ENCODE measurements at regions not wholly inside any gene's neighbourhood (a gene's known extent, or its start where the extent isn't known, plus 50 kb on each side); places are given as distances from the start of the nearest gene placed in this dataset.
A peak's percentile ranks its signal among the peaks of the same experiment; 100 is the strongest.

GRCh38 chr5:159632866-159633265 lies 283.4 kb upstream of the ADRA1B start:
- no peak for FAIRE-seq
- DNase-seq (ENCODE audit: insufficient read length, low spot score): no peak

DNA sequence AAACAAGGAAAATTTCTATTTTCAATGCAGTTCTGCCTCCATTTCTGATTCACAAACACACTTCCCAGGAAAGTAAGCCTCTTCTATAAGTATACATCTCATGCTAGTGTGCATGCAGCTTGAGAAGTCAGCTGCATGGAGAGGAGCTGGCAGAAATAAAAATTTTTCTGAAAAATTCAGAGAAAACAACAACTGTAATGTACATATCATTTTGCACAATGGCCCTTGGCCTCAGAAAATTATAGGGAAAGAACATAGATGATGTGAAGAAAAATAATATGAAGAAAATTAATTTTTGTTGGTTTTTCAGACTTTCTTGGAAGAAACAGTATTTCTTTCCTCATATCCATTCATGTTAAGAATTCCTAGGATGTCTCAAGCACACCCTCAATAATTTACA lies 277.8 kb upstream of the ADRA1B start:
- DNase-seq (ENCODE audit: insufficient read length, low spot score): no peak
- FAIRE-seq: no peak

DNA sequence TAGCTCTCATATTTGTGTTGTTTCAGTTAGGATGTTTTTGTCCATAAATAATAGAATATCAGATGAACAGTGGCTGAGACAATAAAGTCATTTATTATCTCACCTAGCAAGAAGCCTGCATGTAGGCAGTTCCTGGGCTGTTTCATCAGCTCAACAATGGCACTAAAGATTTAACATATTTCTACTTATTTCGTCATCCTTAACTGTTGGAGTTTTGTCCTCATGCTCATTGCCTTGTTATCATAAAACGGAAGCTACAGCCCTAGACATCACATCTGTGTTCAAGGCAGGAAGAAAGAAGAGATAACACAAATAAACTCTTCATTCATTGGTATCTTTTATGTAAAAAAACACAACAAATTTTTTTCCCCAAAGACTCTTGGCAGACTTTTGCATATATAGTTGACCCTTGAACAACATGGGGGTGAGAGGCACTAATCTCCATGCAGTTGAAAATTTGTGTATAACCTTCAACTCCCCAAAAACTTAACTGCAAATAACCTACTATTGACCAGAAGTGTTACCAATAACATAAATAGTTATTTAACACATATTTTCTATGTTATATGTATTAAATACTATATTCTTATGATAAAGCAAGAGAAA lies 277.2 kb upstream of the ADRA1B start:
- no peak for DNase-seq (ENCODE audit: insufficient read length, low spot score)
- FAIRE-seq: no peak

DNA sequence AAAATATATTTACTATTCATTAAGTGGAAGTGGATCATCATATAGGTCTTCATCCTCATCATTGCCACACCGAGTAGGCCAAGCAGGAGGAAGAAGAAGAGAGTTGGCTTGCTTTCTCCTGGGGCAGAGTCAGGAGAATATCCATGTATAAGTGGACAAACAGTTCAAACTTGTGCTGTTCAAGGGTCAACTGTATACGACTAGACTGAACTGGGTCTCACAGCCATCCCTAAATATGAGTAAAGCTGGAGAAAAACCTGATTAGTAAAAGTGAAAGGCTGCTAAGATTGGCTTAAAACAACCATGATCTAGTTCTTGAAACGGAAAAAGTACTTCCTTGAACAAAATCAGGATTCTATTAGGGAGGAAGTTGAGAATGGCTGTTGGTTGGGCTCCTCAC lies 276.7 kb upstream of the ADRA1B start:
- FAIRE-seq: no peak
- no peak for DNase-seq (ENCODE audit: insufficient read length, low spot score)

GRCh38 chr5:159640446-159640845 lies 275.8 kb upstream of the ADRA1B start:
- FAIRE-seq (no peak), DNase-seq (ENCODE audit: insufficient read length, low spot score) (no peak)

GRCh38 chr5:159640921-159641320 lies 275.4 kb upstream of the ADRA1B start:
- no peak for FAIRE-seq
- no peak for DNase-seq (ENCODE audit: insufficient read length, low spot score)

- no peak for FAIRE-seq
Measured at GRCh38 chr5:159641371-159642039, 274.8 kb upstream of the ADRA1B start.

GRCh38 chr5:159642379-159642778 lies 273.9 kb upstream of the ADRA1B start:
- no peak for FAIRE-seq
- no peak for DNase-seq (ENCODE audit: insufficient read length, low spot score)

More at GRCh38 chr5:159641371-159642039, 274.8 kb upstream of the ADRA1B start:
- no peak for DNase-seq (ENCODE audit: insufficient read length, low spot score)

DNA sequence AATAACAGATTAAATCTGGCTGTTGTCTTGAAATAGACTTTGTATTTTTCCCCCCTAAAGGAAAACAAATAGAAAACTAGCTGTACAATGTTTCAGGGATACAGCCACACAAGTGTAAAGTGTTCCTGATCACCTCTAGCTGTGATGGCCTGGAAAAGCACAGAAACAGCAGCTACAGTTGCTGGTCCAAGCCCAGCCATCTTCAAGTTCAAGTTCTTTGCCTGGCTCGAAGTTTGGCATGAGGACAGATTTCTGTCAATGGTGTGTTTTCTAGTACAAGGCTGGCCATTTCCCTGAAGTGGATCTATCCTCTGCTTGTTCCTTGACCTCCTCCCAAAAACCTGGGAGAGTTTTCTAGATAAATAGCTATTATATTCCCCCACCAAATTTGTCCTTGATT lies 272.2 kb upstream of the ADRA1B start:
- DNase-seq (ENCODE audit: insufficient read length, low spot score) (no peak), FAIRE-seq (no peak)

DNA sequence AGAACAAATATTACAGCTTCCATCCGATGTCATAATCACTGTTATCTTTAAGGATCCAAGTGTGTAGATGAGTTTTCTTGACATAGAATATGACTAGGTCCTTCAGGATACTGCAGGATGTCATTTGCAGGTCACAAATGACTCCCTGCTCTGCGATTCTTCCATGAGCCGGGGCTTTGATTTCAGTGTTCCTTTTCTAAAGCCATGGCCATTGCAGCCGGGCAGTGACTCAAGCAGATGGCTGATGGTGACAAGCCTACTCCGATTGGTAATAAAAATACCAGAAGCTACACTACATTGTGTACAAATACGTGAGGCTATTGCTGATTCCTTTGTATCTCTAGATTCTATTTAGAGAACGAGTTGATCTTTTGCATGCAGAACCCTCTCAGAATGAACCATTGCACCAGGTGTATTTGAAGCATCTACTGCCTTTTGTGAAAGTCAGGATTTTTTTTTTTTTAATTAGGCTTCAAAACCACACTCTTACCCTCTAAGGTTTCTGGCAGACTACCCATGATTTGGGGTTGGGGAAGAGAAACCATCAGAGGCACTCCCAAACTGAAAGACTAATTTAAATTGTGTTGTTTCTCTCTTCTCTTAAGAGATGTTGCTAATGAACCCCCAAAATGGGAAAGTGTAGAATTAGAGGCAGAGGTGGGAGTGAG lies 271.0 kb upstream of the ADRA1B start:
- DNase-seq (ENCODE audit: insufficient read length, low spot score) (no peak), FAIRE-seq (no peak)

DNA sequence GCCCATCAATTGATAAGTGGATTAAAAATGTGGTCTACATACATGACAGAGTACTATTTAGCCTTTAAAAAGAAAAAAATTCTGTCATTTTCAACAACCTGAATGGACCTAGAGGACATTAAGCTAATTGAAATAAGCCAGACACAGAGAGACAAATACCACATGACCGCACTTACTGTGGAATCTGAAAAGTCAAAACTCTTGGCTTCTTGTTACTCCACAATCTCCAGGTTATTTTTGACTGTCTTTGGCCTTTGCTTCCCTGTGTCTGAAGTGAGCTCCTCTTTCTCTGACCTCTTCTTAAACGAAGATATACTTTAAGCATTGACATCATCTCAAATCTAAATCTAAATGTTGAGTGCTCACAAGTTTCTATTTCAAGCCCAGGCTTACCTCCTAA lies 265.5 kb upstream of the ADRA1B start:
- DNase-seq (ENCODE audit: insufficient read length, low spot score): no peak
- no peak for FAIRE-seq

- FAIRE-seq (no peak), DNase-seq (ENCODE audit: insufficient read length, low spot score) (no peak)
Measured at GRCh38 chr5:159655757-159656409, 260.4 kb upstream of the ADRA1B start.

- no peak for DNase-seq (ENCODE audit: insufficient read length, low spot score)
Measured at GRCh38 chr5:159657298-159657697, 259.0 kb upstream of the ADRA1B start.

GRCh38 chr5:159657771-159658170 lies 258.5 kb upstream of the ADRA1B start:
- FAIRE-seq (no peak), DNase-seq (ENCODE audit: insufficient read length, low spot score) (no peak)

More at GRCh38 chr5:159657298-159657697, 259.0 kb upstream of the ADRA1B start:
- FAIRE-seq: no peak

GRCh38 chr5:159658266-159658925 lies 257.9 kb upstream of the ADRA1B start:
- FAIRE-seq: no peak
- DNase-seq (ENCODE audit: insufficient read length, low spot score): no peak

DNA sequence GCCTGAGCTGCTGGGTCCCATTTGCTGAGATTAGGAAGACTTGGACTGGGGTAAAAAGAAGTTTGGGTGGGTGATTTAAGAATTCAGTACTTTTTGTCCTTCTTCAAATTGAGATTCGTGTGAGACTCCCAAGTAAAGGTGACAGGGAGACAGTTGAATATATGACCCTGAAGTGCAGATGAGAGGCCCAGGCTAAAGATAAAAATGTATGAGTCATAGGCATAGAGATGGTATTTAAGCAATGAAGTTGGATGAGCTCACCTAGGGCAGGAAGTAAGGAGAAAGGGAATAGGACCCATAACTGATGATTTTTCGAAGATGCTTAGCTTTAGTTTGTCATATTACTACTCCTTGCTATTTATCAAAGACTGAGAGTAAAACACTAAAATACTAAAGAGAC lies 255.9 kb upstream of the ADRA1B start:
- DNase-seq (ENCODE audit: insufficient read length, low spot score): no peak

DNA sequence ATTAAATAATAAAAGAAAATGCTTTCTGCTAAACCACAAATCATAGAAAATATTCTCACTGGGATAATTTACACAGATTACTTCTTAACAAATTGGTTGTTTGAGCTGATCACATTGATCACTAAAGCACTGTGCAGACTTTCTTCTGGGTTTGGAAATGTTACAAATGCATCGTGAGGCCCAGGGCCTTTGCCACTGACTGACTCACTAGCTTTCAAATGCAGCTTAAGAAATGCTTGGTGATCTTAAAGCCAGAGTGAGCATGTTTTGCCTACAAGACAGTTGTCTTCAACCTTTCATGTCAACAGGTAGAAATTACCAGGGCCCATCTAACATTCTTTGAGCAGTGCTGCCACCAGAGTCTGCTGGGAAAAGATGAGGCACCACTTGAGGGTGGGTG lies 252.3 kb upstream of the ADRA1B start:
- no peak for DNase-seq (ENCODE audit: insufficient read length, low spot score)
- no peak for FAIRE-seq

More for the DNA sequence above, 255.9 kb upstream of the ADRA1B start:
- no peak for FAIRE-seq

GRCh38 chr5:159667286-159667685 lies 249.0 kb upstream of the ADRA1B start:
- DNase-seq (ENCODE audit: insufficient read length, low spot score) (no peak), FAIRE-seq (no peak)

GRCh38 chr5:159668556-159668955 lies 247.7 kb upstream of the ADRA1B start:
- DNase-seq (ENCODE audit: insufficient read length, low spot score) (no peak), FAIRE-seq (peak; percentile 9)

DNA sequence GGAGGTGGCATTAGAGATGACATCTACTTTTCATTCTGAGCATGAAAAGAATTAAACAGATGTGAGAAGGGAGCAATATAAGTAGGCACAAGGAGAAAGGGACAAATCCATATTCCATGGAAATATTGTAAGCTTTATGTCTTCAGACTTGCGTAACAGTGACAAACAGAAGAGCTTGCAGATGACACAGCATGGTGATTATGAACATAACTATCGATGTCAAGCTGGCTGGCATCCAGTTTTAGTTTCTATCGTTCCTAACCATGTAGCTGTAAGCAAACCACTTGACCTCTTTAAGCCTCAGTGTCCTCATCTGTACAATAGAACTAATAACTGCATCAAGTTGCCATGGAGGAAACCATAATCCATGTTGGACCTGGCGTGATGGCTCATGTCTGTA lies 246.7 kb upstream of the ADRA1B start:
- FAIRE-seq (no peak), DNase-seq (ENCODE audit: insufficient read length, low spot score) (no peak)

GRCh38 chr5:159671886-159672285 lies 244.4 kb upstream of the ADRA1B start:
- no peak for FAIRE-seq
- no peak for DNase-seq (ENCODE audit: insufficient read length, low spot score)
